Erythroblast (primary cell): ENCODE measurements at regions not wholly inside any gene's neighbourhood (a gene's known extent, or its start where the extent isn't known, plus 50 kb on each side); places are given as distances from the start of the nearest gene placed in this dataset.

Experiments
- GATA1 ChIP-seq: IDR thresholded peaks from 2 replicates; pipeline ENCODE4 v1.6.1; 2011; ENCODE audit warnings: low read depth, mild to moderate bottlenecking, control low read depth, low read length, moderate library complexity
- POLR2A ChIP-seq: IDR thresholded peaks from 2 replicates; pipeline ENCODE4 v1.6.1; 2011; ENCODE audit warnings: mild to moderate bottlenecking, low read length

DNA sequence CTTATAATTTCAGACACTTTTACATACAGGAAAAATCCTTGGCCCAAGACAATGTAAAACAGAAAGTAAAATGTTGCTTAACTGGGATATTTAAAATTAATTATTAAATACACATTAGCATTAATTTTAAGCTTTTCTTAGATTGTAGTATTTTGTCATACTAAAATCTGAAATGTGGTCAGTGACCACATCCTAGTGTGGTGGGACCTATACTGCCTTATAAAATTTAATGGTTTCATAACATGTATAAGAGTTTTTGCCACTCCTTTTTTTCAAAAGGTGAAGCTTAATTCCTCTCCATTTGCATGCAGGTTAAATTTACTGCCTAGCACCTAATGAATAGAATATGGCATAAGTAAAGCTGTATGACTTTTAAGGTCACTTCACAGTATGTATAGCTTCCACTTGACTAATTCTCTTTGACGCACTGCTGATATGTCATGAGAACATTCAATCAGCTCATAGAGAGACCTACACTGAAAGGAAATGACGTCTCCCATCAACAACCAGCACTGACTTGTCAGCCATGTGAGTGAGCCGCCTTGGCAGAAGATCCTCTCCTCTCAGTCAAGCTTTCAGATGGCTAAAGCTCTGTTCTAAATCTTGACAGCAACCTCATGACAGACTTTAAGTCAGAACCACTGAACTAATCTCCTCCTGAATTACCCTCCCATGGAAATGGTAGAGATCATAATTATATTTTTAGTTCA lies 847.8 kb downstream of the SI start:
- TF ChIP-seq POLR2A (no peak), GATA1 (no peak)
